Hepatocyte (in vitro differentiated cells): ENCODE measurements at regions not wholly inside any gene's neighbourhood (a gene's known extent, or its start where the extent isn't known, plus 50 kb on each side); places are given as distances from the start of the nearest gene placed in this dataset.
A peak's percentile ranks its signal among the peaks of the same experiment; 100 is the strongest.
"Not testable (repeated sequence)": the region's sequence is repeated elsewhere in the genome, so short reads cannot be mapped to it uniquely, and the experiment has no call there.

Source experiments
- DNase-seq: peaks from one replicate; pipeline ENCODE4 v3.0.0-alpha.2; 2016; ENCODE audit warnings: low spot score
- H2AFZ ChIP-seq: fragments of 200-600 bp; sonication (generic); 2 replicates; pipeline ENCODE4 v1.6.0; 2016; ENCODE audit warnings: antibody characterized with exemption, mild to moderate bottlenecking
- H3K27ac ChIP-seq: fragments of 200-600 bp; sonication (generic); 2 replicates; pipeline ENCODE4 v1.5.1; 2016; ENCODE audit warnings: mild to moderate bottlenecking
- H3K27me3 ChIP-seq: fragments of 200-600 bp; sonication (generic); 2 replicates; pipeline ENCODE4 v1.6.1; 2016
- H3K36me3 ChIP-seq: fragments of 200-600 bp; sonication (generic); replicated peaks from 2 replicates; pipeline ENCODE4 v1.5.1; 2016; ENCODE audit warnings: low read depth; ENCODE audit not compliant: insufficient read depth
- H3K4me1 ChIP-seq: fragments of 200-600 bp; sonication (generic); 2 replicates; pipeline ENCODE4 v1.5.1; 2016; ENCODE audit warnings: mild to moderate bottlenecking, moderate library complexity; ENCODE audit not compliant: insufficient read depth
- H3K4me2 ChIP-seq: fragments of 200-600 bp; sonication (generic); 2 replicates; pipeline ENCODE4 v1.6.0; 2016
- H3K4me3 ChIP-seq: fragments of 200-600 bp; sonication (generic); 2 replicates; pipeline ENCODE4 v1.5.1; 2016; ENCODE audit warnings: mild to moderate bottlenecking
- H3K79me2 ChIP-seq: fragments of 200-600 bp; sonication (generic); 2 replicates; pipeline ENCODE4 v1.6.0; 2017; ENCODE audit warnings: mild to moderate bottlenecking
- H3K9me2 ChIP-seq: fragments of 200-600 bp; sonication (generic); replicated peaks from 2 replicates; pipeline ENCODE4 v1.6.0; 2017; ENCODE audit warnings: mild to moderate bottlenecking; ENCODE audit not compliant: insufficient read depth
- H3K9me3 ChIP-seq: fragments of 200-600 bp; sonication (generic); 2 replicates; pipeline ENCODE4 v1.5.1; 2016; ENCODE audit warnings: low read depth, mild to moderate bottlenecking
- H4K20me1 ChIP-seq: fragments of 200-600 bp; sonication (generic); 2 replicates; pipeline ENCODE4 v1.6.0; 2016; ENCODE audit warnings: mild to moderate bottlenecking; ENCODE audit not compliant: insufficient read depth, poor library complexity, severe bottlenecking
- EZH2 ChIP-seq: fragments of 200-600 bp; sonication (generic); IDR thresholded peaks from 2 replicates; pipeline ENCODE4 v1.6.1; 2016; ENCODE audit warnings: antibody characterized with exemption, mild to moderate bottlenecking, borderline replicate concordance
- EZH2phosphoT487 ChIP-seq: fragments of 200-600 bp; sonication (generic); IDR thresholded peaks from one replicate; pipeline ENCODE4 v1.6.1; 2018; ENCODE audit warnings: antibody characterized with exemption, mild to moderate bottlenecking, low read depth, moderate library complexity; ENCODE audit not compliant: unreplicated experiment, severe bottlenecking
- WGBS: methylation state at CpG from one replicate; pipeline ENCODE4 v1.1.6; 2016; ENCODE audit warnings: low lambda C conversion rate; ENCODE audit errors: missing lambda C conversion rate; 5-methylcytosine and 5-hydroxymethylcytosine counted together
- TF ChIP-seq, protein P1 (sequence below): fragments of 200-600 bp; sonication (generic); IDR thresholded peaks from 2 replicates; pipeline ENCODE4 v1.5.1; 2016; ENCODE audit warnings: antibody characterized with exemption, mild to moderate bottlenecking; ENCODE audit not compliant: poor library complexity

DNA sequence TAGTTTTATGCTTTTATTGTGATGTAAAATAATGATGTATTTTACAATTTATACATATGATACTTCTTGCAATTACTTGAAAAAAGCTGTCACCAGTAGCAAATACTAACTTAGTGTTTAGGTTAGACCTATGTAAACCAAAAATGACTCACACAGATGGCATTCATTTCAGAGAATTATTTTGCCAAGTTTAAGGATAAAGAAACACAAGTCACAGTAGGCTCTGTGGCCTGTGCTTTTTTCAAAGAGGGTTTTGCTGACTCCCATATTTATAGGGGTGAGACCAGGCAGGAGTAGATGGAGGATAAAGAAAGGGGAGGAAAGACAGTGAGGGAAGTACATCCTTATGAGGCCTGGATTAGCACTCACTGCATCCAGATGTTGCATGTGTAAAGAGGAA is 356.6 kb upstream of the NPAP1 start:
- Histone ChIP-seq H3K79me2 (no peaks in the 10 kb centered on the region), H3K27me3 (no peaks in the 10 kb centered on the region), H3K9me3 (no peaks in the 10 kb centered on the region), H3K4me2 (no peak overlapping the region), H4K20me1 (no peaks in the 10 kb centered on the region), H3K27ac (no peak overlapping the region), H2AFZ (no peak overlapping the region), H3K36me3 (no peaks in the 10 kb centered on the region), H3K4me1 (no peaks in the 10 kb centered on the region), H3K9me2 (no peaks in the 10 kb centered on the region), H3K4me3 (no peak overlapping the region)
- TF ChIP-seq EZH2phosphoT487 (no peak), EZH2 (no peak)
- TF ChIP-seq, protein P1, sequence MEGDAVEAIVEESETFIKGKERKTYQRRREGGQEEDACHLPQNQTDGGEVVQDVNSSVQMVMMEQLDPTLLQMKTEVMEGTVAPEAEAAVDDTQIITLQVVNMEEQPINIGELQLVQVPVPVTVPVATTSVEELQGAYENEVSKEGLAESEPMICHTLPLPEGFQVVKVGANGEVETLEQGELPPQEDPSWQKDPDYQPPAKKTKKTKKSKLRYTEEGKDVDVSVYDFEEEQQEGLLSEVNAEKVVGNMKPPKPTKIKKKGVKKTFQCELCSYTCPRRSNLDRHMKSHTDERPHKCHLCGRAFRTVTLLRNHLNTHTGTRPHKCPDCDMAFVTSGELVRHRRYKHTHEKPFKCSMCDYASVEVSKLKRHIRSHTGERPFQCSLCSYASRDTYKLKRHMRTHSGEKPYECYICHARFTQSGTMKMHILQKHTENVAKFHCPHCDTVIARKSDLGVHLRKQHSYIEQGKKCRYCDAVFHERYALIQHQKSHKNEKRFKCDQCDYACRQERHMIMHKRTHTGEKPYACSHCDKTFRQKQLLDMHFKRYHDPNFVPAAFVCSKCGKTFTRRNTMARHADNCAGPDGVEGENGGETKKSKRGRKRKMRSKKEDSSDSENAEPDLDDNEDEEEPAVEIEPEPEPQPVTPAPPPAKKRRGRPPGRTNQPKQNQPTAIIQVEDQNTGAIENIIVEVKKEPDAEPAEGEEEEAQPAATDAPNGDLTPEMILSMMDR = no peak
- DNase-seq = no peak

DNA sequence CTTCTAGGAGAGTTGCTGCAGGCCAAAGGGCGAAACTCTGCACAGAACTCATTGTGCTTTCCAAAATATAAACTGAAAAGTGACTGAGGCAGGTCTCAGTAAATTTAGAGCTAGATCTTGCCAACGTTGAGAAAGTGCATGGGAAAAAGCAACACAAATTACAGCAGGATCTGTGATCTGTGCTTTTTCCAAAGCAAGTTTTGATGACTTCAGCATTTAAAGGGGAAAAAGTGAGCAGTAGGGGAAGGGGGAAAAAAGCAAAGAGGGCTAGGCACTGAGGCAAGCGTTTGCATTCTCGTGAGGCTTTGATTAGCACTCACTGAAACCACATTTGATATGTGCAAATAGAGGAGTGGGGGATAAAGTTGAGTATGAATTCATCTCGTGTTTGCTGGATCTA is 351.5 kb upstream of the NPAP1 start:
- H2AFZ ChIP-seq, H3K79me2 ChIP-seq, H4K20me1 ChIP-seq, H3K4me3 ChIP-seq, DNase-seq, H3K27me3 ChIP-seq, H3K4me2 ChIP-seq, H3K36me3 ChIP-seq, H3K9me3 ChIP-seq, H3K27ac ChIP-seq, H3K4me1 ChIP-seq, H3K9me2 ChIP-seq: not testable (repeated sequence)
- 39% methylated on average over 4 of the region's 5 CpGs for WGBS

DNA sequence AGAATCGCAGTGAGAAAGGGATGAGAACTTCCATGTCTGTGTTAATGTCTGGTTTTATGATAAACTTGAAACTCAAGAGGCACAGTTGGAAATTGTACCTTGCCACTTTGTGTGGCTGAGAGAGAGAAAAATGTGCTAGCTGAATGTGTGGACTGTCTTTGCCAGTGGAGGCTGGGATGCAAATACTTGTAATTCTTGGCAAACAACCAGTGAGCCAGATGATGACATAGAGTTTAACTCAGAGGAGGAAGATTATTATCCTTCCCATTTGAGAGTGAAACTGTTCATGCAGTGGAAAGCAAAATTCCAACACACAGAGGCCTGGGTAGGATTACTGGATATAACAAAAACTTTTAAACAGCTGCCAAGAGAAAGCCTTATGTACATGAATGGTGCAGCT is 349.1 kb upstream of the NPAP1 start:
- H3K4me1 ChIP-seq, H3K4me3 ChIP-seq, H4K20me1 ChIP-seq, H3K9me2 ChIP-seq, H3K36me3 ChIP-seq, H3K4me2 ChIP-seq, H3K27me3 ChIP-seq, H2AFZ ChIP-seq, H3K9me3 ChIP-seq, H3K27ac ChIP-seq, H3K79me2 ChIP-seq: not testable (repeated sequence)
- peak; percentile 46 for DNase-seq
- WGBS = 38% methylated on average over 1 of the region's 1 CpG

DNA sequence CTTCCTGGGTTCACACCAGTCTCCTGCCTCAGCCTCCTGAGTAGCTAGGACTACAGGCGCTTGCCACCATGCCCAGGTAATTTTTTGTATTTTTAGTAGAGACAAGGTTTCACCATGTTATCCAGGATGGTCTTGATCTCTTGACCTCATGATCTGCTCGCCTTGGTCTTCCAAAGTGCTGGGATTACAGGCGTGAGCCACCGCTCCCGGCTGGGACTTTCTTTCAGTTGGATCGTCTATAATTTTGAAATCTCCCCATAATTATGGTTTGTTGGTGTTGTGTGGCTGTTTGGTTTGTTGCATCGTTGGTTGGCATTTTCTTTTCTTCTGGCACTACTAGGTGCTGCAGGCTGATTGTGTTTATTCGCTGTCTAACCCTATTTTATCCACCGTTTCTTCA is 343.6 kb upstream of the NPAP1 start:
- not testable (repeated sequence) for H4K20me1 ChIP-seq, DNase-seq, H2AFZ ChIP-seq, H3K36me3 ChIP-seq, H3K9me3 ChIP-seq, H3K27ac ChIP-seq, H3K27me3 ChIP-seq, H3K4me2 ChIP-seq, H3K79me2 ChIP-seq, H3K4me3 ChIP-seq, H3K4me1 ChIP-seq, H3K9me2 ChIP-seq
- 78% methylated on average over 9 of the region's 9 CpGs for WGBS

DNA sequence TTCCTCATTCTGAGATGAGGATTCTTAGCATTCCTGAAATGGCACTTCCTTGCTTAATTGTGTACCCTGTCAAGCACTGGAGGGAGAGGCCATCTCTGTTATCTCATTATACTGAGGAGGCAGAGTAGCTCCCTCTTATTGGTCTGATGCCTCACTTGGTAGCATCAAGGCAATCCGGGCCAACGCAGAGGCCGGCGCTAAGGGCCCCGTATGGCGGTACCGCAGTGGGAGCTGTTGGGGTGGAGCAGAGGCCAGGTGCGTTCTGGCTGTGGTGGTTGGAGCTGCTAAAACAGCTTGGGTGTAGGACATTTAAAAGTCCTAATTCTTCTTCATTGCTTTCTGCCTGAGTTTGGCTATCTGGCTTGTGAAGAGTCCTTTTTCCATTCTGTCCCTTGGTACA is 333.7 kb upstream of the NPAP1 start:
- H3K36me3 ChIP-seq, H3K4me3 ChIP-seq, H3K79me2 ChIP-seq, H3K27me3 ChIP-seq, H3K27ac ChIP-seq, H2AFZ ChIP-seq, DNase-seq, H3K4me1 ChIP-seq, H3K9me2 ChIP-seq, H4K20me1 ChIP-seq, H3K9me3 ChIP-seq, H3K4me2 ChIP-seq: not testable (repeated sequence)
- WGBS = 90% methylated on average over 8 of the region's 8 CpGs

DNA sequence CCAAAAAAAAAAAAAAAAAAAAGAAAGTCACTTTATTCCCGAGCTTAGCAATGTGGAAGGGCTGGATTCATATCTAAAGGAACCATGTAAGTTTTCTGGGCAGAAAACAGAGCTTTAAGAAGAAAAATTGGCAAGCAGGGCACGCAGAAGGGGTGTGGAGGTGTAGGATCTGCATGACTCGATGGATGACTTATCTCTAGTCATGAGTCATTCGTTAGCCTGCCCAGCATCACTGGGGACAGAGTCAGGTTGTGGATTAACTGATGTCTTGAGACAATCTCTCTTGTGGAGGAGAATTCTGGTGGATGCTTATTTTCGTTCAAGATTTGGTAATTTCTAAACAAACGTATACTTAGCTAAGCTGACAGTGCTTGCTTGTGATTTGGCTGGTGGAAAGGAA is 322.8 kb upstream of the NPAP1 start:
- H3K4me3 ChIP-seq, H3K36me3 ChIP-seq, H3K9me2 ChIP-seq, H3K9me3 ChIP-seq, H4K20me1 ChIP-seq, H3K27me3 ChIP-seq, H3K79me2 ChIP-seq, H3K27ac ChIP-seq, DNase-seq, H3K4me2 ChIP-seq, H2AFZ ChIP-seq, H3K4me1 ChIP-seq: not testable (repeated sequence)
- WGBS = 56% methylated on average over 6 of the region's 6 CpGs

DNA sequence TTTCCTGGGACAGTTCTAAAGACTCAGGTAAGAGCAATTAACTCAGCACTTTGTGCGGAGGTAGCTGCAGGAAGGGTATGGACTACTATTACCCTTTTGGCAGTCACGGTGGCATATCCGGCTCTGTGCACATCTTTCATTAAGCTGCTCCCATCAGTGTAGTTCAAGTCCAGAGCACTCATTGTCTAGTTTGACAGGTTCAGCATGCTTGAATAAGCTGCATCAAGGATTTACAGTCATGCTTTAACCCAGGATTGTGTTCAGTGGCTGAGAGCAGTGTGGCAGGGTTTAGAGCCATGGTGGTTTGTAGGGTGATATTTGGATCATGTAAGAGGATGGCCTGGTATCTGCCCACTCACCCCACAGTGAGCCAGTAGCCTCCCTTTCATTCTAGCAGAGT is 294.5 kb upstream of the NPAP1 start:
- H3K36me3 ChIP-seq, H3K79me2 ChIP-seq, H3K4me3 ChIP-seq, H3K4me2 ChIP-seq, H3K27me3 ChIP-seq, H3K27ac ChIP-seq, H3K9me3 ChIP-seq, H3K9me2 ChIP-seq, H3K4me1 ChIP-seq, H2AFZ ChIP-seq, H4K20me1 ChIP-seq, DNase-seq: not testable (repeated sequence)
- 80% methylated on average over 3 of the region's 3 CpGs for WGBS

DNA sequence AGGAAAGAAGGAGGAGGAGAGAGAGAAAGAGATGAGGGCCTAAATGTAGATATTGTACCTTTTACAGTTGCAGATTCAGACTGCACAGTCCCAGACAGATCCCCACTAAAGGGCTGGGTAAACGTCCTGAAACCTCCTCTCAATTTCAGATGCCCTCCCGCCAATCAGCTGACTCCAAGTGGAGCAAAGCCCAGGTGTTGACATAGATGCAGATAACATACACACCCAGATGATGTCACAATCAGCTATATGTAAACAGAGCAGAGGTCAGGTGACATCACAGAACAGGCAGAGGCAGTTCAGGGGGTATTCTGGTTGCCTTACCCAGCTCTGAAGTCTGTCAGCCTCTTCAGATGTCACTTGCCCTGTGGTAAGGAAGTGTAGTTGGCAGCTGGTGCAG is 290.3 kb upstream of the NPAP1 start:
- H3K27me3 ChIP-seq, H3K79me2 ChIP-seq, H4K20me1 ChIP-seq, H3K9me3 ChIP-seq, H3K4me3 ChIP-seq, H3K9me2 ChIP-seq, H2AFZ ChIP-seq, H3K4me2 ChIP-seq, H3K27ac ChIP-seq, DNase-seq, H3K4me1 ChIP-seq, H3K36me3 ChIP-seq: not testable (repeated sequence)
- 29% methylated on average over 2 of the region's 2 CpGs for WGBS
